AG04449 (cell line): ENCODE measurements at regions not wholly inside any gene's neighbourhood (a gene's known extent, or its start where the extent isn't known, plus 50 kb on each side); places are given as distances from the start of the nearest gene placed in this dataset.

Experiments
- CTCF ChIA-PET: fragments of 350-600 bp; formaldehyde crosslinking; extraction: SDS; loops from one replicate; lab custom pipeline; 2021; ENCODE audit warnings: antibody characterized with exemption; lab: Yijun Ruan, JAX
- POLR2A ChIA-PET: fragments of 400-600, 350-600 bp; formaldehyde crosslinking; extraction: SDS; loops from one replicate; lab custom pipeline; 2020; ENCODE audit warnings: antibody characterized with exemption, inconsistent platforms; lab: Yijun Ruan, JAX
- DNase-seq: peaks from one replicate; pipeline ENCODE4 v3.0.0-alpha.2; 2010; ENCODE audit warnings: low read depth, low spot score
- H3K4me3 ChIP-seq: 2 replicates; pipeline ENCODE4 v1.5.1; 2011; ENCODE audit warnings: low read depth, mild to moderate bottlenecking, control low read depth, low read length
- TF ChIP-seq, protein P1 (sequence below): IDR thresholded peaks from one replicate; pipeline ENCODE4 v1.5.1; 2011; ENCODE audit warnings: mild to moderate bottlenecking, moderate library complexity, low read length, control low read depth, inconsistent platforms; ENCODE audit not compliant: insufficient read depth; ENCODE audit errors: missing control alignments

DNA sequence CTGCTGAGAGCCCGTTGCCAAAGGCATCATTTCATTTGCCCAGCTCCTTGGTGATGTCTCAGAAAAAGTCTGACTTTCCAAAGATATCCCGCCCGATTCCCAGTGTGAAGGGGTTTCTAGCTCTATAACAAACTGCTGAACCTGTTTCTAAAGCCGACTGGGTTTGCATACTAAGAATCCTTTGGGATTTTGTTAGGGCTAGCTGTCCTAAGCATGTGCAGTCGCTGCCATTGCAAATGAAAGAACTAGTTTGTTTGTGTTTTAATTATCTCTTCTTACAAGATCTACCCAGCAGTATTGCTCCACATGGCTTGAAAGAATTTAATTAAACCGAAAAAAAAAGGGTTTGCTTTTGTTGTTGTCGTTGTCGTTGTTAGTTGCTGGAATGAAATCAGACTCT lies 476.6 kb downstream of the GATA3 start:
- TF ChIP-seq, protein P1, sequence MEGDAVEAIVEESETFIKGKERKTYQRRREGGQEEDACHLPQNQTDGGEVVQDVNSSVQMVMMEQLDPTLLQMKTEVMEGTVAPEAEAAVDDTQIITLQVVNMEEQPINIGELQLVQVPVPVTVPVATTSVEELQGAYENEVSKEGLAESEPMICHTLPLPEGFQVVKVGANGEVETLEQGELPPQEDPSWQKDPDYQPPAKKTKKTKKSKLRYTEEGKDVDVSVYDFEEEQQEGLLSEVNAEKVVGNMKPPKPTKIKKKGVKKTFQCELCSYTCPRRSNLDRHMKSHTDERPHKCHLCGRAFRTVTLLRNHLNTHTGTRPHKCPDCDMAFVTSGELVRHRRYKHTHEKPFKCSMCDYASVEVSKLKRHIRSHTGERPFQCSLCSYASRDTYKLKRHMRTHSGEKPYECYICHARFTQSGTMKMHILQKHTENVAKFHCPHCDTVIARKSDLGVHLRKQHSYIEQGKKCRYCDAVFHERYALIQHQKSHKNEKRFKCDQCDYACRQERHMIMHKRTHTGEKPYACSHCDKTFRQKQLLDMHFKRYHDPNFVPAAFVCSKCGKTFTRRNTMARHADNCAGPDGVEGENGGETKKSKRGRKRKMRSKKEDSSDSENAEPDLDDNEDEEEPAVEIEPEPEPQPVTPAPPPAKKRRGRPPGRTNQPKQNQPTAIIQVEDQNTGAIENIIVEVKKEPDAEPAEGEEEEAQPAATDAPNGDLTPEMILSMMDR: no peak
- CTCF ChIA-PET: no interaction called here
- POLR2A ChIA-PET: no interaction called here
- H3K4me3 ChIP-seq: no peak overlapping the region
- no peak for DNase-seq

DNA sequence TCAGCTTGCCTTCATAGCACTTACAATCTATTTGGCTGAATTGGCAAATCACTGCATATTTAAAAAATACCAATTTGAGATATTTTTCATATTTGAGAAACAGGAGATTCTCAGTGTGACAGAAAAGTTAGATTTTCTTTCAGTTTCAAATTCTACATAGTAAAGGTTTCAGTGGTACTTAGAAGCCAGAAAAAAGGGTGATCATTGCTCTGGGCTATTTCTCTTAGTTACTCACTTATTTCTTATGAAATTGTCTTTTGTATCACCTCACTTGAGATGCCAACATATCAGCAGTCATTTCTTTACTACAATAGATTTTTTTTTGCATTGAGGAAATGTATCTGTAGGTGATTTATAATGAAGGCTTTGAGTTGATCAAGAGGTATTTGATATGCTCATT lies 478.2 kb downstream of the GATA3 start:
- TF ChIP-seq, protein P1: no peak
- no peak overlapping the region for H3K4me3 ChIP-seq
- POLR2A ChIA-PET: no interaction called here
- DNase-seq: no peak
- CTCF ChIA-PET: no interaction called here

DNA sequence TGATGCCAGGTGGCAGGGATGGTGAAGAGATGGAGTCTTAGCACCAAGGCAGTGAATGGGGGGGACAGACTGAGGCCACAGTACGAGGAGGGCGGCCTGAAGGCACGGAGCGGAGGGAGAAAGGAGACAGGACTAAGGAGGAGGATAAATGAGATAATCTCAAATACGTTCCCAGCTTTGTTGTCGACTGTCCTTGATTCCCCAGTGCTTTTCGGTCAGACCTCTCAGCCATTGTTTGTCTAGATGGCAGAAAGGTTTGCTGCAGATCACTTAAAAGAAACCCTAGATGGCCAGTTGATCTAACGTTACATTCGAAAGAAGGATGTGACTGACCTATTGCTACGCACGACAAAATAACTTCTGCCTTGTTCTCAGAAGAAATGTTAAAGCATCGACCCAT lies 479.0 kb downstream of the GATA3 start:
- DNase-seq: no peak
- H3K4me3 ChIP-seq: no peak overlapping the region
- POLR2A ChIA-PET: no interaction called here
- CTCF ChIA-PET: no interaction called here
- TF ChIP-seq, protein P1: no peak

DNA sequence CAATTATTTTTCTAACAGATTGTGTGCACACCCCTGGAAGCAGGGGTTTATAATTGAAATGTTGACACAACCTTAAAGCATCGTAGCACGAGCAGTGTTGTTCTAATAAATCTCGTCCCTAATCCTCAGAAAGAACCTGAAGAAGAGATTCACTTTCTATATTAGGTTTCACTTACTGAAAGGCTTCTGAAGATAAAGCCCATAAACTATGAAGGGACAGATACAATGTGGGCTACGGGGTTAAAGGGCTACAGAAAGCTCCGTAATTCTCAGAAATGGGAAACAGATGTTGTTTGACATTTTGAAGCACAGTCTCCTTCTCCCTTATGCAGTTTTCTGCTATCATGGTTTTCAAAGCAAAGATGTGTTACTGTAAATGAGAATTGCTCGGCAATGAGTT lies 479.6 kb downstream of the GATA3 start:
- CTCF ChIA-PET: no interaction called here

DNA sequence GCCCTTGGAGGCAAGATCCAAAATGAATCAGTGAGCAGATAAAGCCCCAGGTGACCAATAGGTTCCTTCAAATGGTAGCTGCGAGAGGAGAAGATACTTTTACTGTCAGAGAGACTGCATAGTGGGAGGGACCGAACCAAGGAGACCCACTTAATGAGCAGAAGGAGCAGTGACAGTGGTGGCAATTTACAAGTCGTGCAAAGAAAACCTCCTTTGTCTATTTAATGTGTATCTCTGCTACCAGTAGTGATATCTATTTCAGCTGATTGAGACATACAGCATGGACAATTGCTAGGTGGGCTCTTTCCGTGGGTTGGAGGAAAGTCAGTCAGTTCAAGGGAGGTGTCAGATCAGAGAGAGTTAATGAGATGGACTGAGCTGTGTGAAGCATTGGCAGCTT lies 480.4 kb downstream of the GATA3 start:
- no peak for DNase-seq
- CTCF ChIA-PET: no interaction called here
- H3K4me3 ChIP-seq: no peak overlapping the region
- TF ChIP-seq, protein P1: no peak
- POLR2A ChIA-PET: no interaction called here

More for the DNA sequence above, 479.6 kb downstream of the GATA3 start:
- no peak for DNase-seq
- POLR2A ChIA-PET: no interaction called here
- H3K4me3 ChIP-seq: no peak overlapping the region
- TF ChIP-seq, protein P1: no peak

DNA sequence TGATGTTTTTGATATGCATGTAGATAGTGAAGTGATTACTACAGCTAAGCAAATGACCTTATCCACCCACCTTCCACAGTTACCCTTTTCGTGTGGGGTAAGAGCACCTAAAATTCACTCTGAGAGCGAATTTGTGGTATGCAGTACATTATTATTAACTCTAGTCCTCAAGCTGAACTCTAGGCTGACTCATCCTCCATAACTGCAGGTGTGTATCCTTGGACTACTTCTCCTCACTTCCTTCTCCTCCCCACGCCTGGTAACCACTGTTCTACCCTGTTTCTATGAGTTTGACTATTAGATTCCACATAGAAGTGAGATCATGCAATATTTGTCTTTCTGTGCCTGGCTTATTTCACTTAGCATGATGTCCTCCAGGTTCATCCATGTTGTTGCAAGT lies 484.6 kb downstream of the GATA3 start:
- TF ChIP-seq, protein P1: no peak
- no peak for DNase-seq
- ChIA-PET CTCF (no interaction called here), POLR2A (no interaction called here)
- no peak overlapping the region for H3K4me3 ChIP-seq
